MV-4-11 (cell line): ENCODE measurements at regions not wholly inside any gene's neighbourhood (a gene's known extent, or its start where the extent isn't known, plus 50 kb on each side); places are given as distances from the start of the nearest gene placed in this dataset.
A peak's percentile ranks its signal among the peaks of the same experiment; 100 is the strongest.
"Not testable (repeated sequence)": the region's sequence is repeated elsewhere in the genome, so short reads cannot be mapped to it uniquely, and the experiment has no call there.

Experiments
- DNase-seq: peaks from one replicate; lab custom pipeline; 2025; lab: John Stamatoyannopoulos, UW

DNA sequence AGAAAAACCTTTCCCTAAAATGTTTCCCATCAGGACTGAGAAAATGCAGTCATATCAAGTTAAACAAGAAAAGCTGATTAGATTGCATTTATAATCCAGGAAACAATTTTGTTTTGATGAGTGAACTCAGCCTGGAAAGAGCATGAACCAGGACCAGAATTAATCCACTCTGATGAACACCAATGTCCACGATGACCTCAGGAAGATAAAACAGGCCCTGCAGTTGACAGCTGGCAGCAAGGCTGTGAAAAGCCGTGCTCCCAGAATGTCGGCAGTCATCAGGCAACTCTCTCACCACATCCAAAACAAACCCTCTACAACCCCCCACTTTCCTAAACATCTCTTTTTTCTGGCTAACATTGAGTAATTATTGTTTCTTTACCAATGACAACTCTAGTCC is 74.0 kb upstream of the PROKR2 start:
- DNase-seq = no peak

DNA sequence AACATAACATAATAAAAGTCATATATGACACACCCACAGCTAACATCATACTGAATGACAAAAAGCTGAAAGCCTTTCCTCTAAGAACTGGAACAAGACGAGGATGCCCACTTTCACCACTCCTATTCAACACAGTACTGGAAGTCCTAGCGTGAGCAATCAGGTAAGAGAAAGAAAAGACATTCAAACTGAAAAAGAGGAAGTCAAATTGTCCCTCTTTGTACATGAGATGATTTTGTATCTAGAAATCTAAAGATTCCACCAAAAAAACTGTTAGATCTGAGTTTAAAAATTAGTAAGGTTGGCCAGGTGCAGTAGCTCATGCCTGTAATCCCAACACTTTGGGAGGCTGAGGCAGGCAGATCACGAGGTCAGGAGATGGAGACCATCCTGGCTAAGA is 70.1 kb upstream of the PROKR2 start:
- not testable (repeated sequence) for DNase-seq

GRCh38 chr20:5381527-5381926 is 64.8 kb upstream of the PROKR2 start:
- not testable (repeated sequence) for DNase-seq

GRCh38 chr20:5377484-5377883 is 60.7 kb upstream of the PROKR2 start:
- no peak for DNase-seq

DNA sequence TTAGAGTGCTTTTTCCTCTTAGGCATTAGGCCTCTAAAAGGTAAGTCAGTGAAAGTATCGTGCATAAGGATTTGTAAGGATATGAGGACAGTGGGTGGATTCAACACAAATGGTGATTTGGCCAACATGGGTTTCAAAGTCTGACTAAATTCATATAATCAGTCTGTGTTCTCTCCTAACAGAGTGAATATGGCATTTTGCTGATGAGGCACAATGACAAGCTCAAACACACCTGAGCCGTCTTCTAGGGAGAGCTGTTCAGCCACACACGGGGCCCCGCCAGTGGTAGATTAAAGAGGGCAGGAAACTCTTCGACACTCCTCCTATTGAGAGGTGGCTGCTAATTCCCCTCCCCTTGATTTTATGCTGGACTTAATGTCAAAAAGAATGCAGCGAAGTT is 59.5 kb upstream of the PROKR2 start:
- no peak for DNase-seq

DNA sequence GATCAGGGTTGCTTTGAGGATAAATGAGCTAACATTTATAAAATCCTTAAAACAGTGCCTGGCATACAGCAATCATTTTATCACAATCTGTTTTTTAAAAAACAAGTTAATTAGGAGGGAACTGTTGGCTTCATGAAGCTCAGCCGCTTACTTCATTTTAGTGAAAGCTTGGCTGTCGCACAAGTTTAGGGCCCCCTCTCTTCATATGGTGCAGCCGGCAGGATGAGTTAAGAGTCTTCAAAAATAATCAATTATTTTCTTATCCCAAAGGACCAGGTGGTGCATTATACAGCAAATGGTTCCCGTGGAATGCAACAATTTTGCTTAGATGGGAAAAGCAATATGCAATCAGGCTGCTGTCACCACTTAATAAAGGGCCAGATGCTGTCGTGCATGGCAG is 57.4 kb upstream of the PROKR2 start:
- DNase-seq = no peak

GRCh38 chr20:5372371-5372770 is 55.6 kb upstream of the PROKR2 start:
- DNase-seq = no peak

DNA sequence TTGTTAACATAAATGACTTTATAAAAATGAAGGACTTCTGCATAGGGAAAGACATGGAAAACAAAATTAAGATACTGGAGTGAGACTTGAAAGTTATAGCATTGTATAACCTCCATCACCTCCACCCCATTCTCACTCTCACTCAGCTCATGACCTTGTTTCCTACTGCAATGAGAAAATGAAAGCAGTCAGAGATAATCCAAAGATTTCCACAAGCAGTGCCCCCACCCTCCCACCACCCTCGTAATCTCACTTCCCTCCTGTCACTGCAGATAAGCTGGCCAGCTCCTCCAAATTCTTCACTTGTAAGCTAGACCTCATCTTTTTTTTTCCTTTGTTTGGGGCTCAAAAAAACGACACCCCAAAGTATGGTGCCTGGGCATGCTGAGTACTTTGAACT is 52.9 kb upstream of the PROKR2 start:
- DNase-seq = peak; percentile 57
